ENCODE measurements at regions not wholly inside any gene's neighbourhood (a gene's known extent, or its start where the extent isn't known, plus 50 kb on each side); places are given as distances from the start of the nearest gene placed in this dataset.

GRCh38 chr21:8992731-8993174 lies 1528.6 kb upstream of the TPTE start:
- no peak for ATAC-seq (ENCODE audit: poor library complexity)
- CTCF ChIA-PET = no interaction called here
- intact Hi-C loops (cut with DNase I, micrococcal nuclease) = no loop called here

GRCh38 chr21:8993284-8993942 lies 1528.0 kb upstream of the TPTE start:
- ChIA-PET POLR2A (no interaction called here), CTCF (no interaction called here)
- H3K27ac ChIP-seq (ENCODE audit: low read depth in 1 of 2, low read length in 2 of 2) = no peak overlapping the region
- H3K27ac Mint-ChIP-seq = no peak overlapping the region
- no peak for DNase-seq
- H3K9me3 ChIP-seq (ENCODE audit: control insufficient read depth in 1 of 2, insufficient read depth in 1 of 2, low read length in 2 of 2) = peaks cover 6 to 33% of the 10 kb centered on the region in 2 experiments
- H3K27me3 ChIP-seq (ENCODE audit: control insufficient read depth in 1 of 2, insufficient read depth in 2 of 2, low read length in 2 of 2) = peaks cover 13 to 31% of the 10 kb centered on the region in 2 experiments
- peaks cover 6% of the 10 kb centered on the region for H3K36me3 Mint-ChIP-seq (ENCODE audit: low read depth)
- H3K36me3 ChIP-seq (ENCODE audit: insufficient read depth, low read length) = no peaks in the 10 kb centered on the region
- no peaks in the 10 kb centered on the region for H3K4me1 Mint-ChIP-seq (ENCODE audit: low read depth)
- TF ChIP-seq, protein P1, sequence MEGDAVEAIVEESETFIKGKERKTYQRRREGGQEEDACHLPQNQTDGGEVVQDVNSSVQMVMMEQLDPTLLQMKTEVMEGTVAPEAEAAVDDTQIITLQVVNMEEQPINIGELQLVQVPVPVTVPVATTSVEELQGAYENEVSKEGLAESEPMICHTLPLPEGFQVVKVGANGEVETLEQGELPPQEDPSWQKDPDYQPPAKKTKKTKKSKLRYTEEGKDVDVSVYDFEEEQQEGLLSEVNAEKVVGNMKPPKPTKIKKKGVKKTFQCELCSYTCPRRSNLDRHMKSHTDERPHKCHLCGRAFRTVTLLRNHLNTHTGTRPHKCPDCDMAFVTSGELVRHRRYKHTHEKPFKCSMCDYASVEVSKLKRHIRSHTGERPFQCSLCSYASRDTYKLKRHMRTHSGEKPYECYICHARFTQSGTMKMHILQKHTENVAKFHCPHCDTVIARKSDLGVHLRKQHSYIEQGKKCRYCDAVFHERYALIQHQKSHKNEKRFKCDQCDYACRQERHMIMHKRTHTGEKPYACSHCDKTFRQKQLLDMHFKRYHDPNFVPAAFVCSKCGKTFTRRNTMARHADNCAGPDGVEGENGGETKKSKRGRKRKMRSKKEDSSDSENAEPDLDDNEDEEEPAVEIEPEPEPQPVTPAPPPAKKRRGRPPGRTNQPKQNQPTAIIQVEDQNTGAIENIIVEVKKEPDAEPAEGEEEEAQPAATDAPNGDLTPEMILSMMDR (IDR thresholded peaks at IDR 0.05) = no peak
- no peak overlapping the region for H3K4me3 ChIP-seq (ENCODE audit: low read length)
- H3K4me1 ChIP-seq (ENCODE audit: insufficient read depth, low read length) = no peaks in the 10 kb centered on the region
- intact Hi-C loops (cut with DNase I, micrococcal nuclease) = no loop called here
- H3K4me3 Mint-ChIP-seq = no peak overlapping the region
- no peak for ATAC-seq (ENCODE audit: poor library complexity)
- H3K9me3 Mint-ChIP-seq = peaks cover 30% of the 10 kb centered on the region
- peaks cover 47% of the 10 kb centered on the region for H3K27me3 Mint-ChIP-seq

More at GRCh38 chr21:8992731-8993174, 1528.6 kb upstream of the TPTE start:
- Histone ChIP-seq H3K36me3 (ENCODE audit: insufficient read depth, low read length) (no peaks in the 10 kb centered on the region), H3K4me1 (ENCODE audit: insufficient read depth, low read length) (no peaks in the 10 kb centered on the region), H3K9me3 (ENCODE audit: control insufficient read depth in 1 of 2, insufficient read depth in 1 of 2, low read length in 2 of 2) (peaks cover 6 to 33% of the 10 kb centered on the region in 2 experiments), H3K27ac (ENCODE audit: low read depth in 1 of 2, low read length in 2 of 2) (no peak overlapping the region), H3K27me3 (ENCODE audit: control insufficient read depth in 1 of 2, insufficient read depth in 2 of 2, low read length in 2 of 2) (peaks cover 13 to 31% of the 10 kb centered on the region in 2 experiments), H3K4me3 (ENCODE audit: low read length) (no peak overlapping the region)
- H3K9me3 Mint-ChIP-seq = peaks cover 30% of the 10 kb centered on the region
- no peak for DNase-seq
- H3K27ac Mint-ChIP-seq = no peak overlapping the region
- no peaks in the 10 kb centered on the region for H3K4me1 Mint-ChIP-seq (ENCODE audit: low read depth)
- peaks cover 47% of the 10 kb centered on the region for H3K27me3 Mint-ChIP-seq
- peaks cover 6% of the 10 kb centered on the region for H3K36me3 Mint-ChIP-seq (ENCODE audit: low read depth)
- TF ChIP-seq, protein P1 (IDR thresholded peaks at IDR 0.05) = no peak
- POLR2A ChIA-PET = no interaction called here
- no peak overlapping the region for H3K4me3 Mint-ChIP-seq

GRCh38 chr21:8993943-8994639 lies 1527.3 kb upstream of the TPTE start:
- intact Hi-C loops (cut with DNase I, micrococcal nuclease) = no loop called here

More at GRCh38 chr21:8993943-8994639, 1527.3 kb upstream of the TPTE start:
- peaks cover 13 to 31% of the 10 kb centered on the region in 2 experiments for H3K27me3 ChIP-seq (ENCODE audit: control insufficient read depth in 1 of 2, insufficient read depth in 2 of 2, low read length in 2 of 2)
- TF ChIP-seq, protein P1 (IDR thresholded peaks at IDR 0.05) = no peak
- Mint-ChIP-seq H3K36me3 (ENCODE audit: low read depth) (peaks cover 6% of the 10 kb centered on the region), H3K9me3 (peaks cover 28% of the 10 kb centered on the region), H3K4me1 (ENCODE audit: low read depth) (no peaks in the 10 kb centered on the region), H3K27ac (no peak overlapping the region), H3K27me3 (peaks cover 47% of the 10 kb centered on the region), H3K4me3 (no peak overlapping the region)
- ATAC-seq (ENCODE audit: poor library complexity) (no peak), DNase-seq (no peak)
- H3K36me3 ChIP-seq (ENCODE audit: insufficient read depth, low read length) = no peaks in the 10 kb centered on the region
- no peak overlapping the region for H3K27ac ChIP-seq (ENCODE audit: low read depth in 1 of 2, low read length in 2 of 2)
- no peak overlapping the region for H3K4me3 ChIP-seq (ENCODE audit: low read length)
- H3K9me3 ChIP-seq (ENCODE audit: control insufficient read depth in 1 of 2, insufficient read depth in 1 of 2, low read length in 2 of 2) = peaks cover 6 to 33% of the 10 kb centered on the region in 2 experiments
- POLR2A ChIA-PET = no interaction called here
- H3K4me1 ChIP-seq (ENCODE audit: insufficient read depth, low read length) = no peaks in the 10 kb centered on the region
- CTCF ChIA-PET = no interaction called here
